CD8-positive, alpha-beta memory T cell (primary cell): ENCODE measurements at regions not wholly inside any gene's neighbourhood (a gene's known extent, or its start where the extent isn't known, plus 50 kb on each side); places are given as distances from the start of the nearest gene placed in this dataset.

ENCODE experiments used
- CTCF ChIA-PET: fragments of 350-600 bp; sonication (Branson Sonifier 250); formaldehyde crosslinking; loops from one replicate; lab custom pipeline; 2021; ENCODE audit warnings: antibody characterized with exemption; lab: Charles Lee
- POLR2A ChIA-PET: fragments of 350-600 bp; sonication (Branson Sonifier 250); formaldehyde crosslinking; loops from one replicate; lab custom pipeline; 2021; ENCODE audit warnings: antibody characterized with exemption; lab: Charles Lee
- DNase-seq, 5 donors: peaks; one replicate each; pipeline versions ENCODE4 v3.0.0 to v3.0.0-alpha.2; 2020 to 2022; ENCODE audit warnings: mixed read lengths in 1 of 5
- H3K27ac ChIP-seq: one replicate; pipeline ENCODE4 v1.7.0; 2013; ENCODE audit warnings: low read depth, mild to moderate bottlenecking, low read length, moderate library complexity
- H3K27me3 ChIP-seq: 2 replicates; pipeline ENCODE4 v1.7.0; 2013; ENCODE audit warnings: low read length, mild to moderate bottlenecking; ENCODE audit not compliant: insufficient read depth, poor library complexity, severe bottlenecking
- H3K36me3 ChIP-seq: 2 replicates; pipeline ENCODE4 v1.7.0; 2013; ENCODE audit warnings: mild to moderate bottlenecking, low read length, moderate library complexity; ENCODE audit not compliant: insufficient read depth
- H3K4me1 ChIP-seq: 2 replicates; pipeline ENCODE4 v1.7.0; 2013; ENCODE audit warnings: mild to moderate bottlenecking, low read length, moderate library complexity; ENCODE audit not compliant: insufficient read depth
- H3K4me3 ChIP-seq: 2 replicates; pipeline ENCODE4 v1.7.0; 2013; ENCODE audit warnings: mild to moderate bottlenecking, low read length
- H3K9me3 ChIP-seq: 2 replicates; pipeline ENCODE4 v1.7.0; 2013; ENCODE audit warnings: mild to moderate bottlenecking, low read length
- H3K27ac Mint-ChIP-seq, 8 donors: one replicate each; pipeline ENCODE4 v1.8.0; 2020 to 2021; ENCODE audit warnings: mixed read lengths in 8 of 8, mild to moderate bottlenecking in 6 of 8, inconsistent platforms in 3 of 8, moderate library complexity in 3 of 8
- H3K27me3 Mint-ChIP-seq, 2 donors: one replicate each; pipeline ENCODE4 v1.8.0; 2020 to 2021; ENCODE audit warnings: mixed read lengths in 2 of 2, mild to moderate bottlenecking in 1 of 2, moderate library complexity in 1 of 2
- H3K36me3 Mint-ChIP-seq, 3 donors: one replicate each; pipeline ENCODE4 v1.8.0; 2020 to 2021; ENCODE audit warnings: mixed read lengths in 3 of 3, inconsistent platforms in 1 of 3, mild to moderate bottlenecking in 1 of 3
- H3K4me1 Mint-ChIP-seq, 3 donors: one replicate each; pipeline ENCODE4 v1.8.0; 2020 to 2021; ENCODE audit warnings: mixed read lengths in 3 of 3, inconsistent platforms in 1 of 3, mild to moderate bottlenecking in 1 of 3
- H3K4me3 Mint-ChIP-seq, 7 donors: one replicate each; pipeline ENCODE4 v1.8.0; 2020 to 2021; ENCODE audit warnings: mixed read lengths in 7 of 7, mild to moderate bottlenecking in 6 of 7, moderate library complexity in 4 of 7, inconsistent platforms in 2 of 7
- H3K9me3 Mint-ChIP-seq, 5 donors: one replicate each; pipeline ENCODE4 v1.8.0; 2020 to 2022; ENCODE audit warnings: mixed read lengths in 5 of 5, mild to moderate bottlenecking in 3 of 5, moderate library complexity in 2 of 5, inconsistent platforms in 1 of 5

DNA sequence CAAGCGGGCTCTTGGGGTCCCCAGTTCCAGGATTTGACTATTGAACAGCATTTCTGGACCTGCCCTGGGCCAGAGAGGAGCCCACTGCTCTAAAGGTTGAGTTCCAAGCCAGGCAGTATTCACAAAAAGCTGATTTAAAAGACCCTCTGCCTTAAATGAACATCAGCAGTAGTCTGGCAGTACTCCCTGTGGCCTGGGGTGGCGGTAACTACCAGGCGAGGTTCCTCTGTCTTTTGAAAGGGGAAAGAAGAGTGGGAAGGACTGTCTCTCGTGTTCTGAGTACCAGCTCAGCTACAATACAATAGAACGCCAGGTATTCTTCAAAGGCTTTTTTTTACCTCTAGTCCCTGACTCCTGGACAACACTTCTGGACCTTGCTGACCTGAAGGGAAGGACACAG lies 456.4 kb upstream of the TEX13C start:
- H3K27me3 ChIP-seq, result no peaks in the 10 kb centered on the region
- Mint-ChIP-seq H3K4me1 (no peaks in the 10 kb centered on the region), H3K27me3 (peaks cover 3 to 10% of the 10 kb centered on the region in 2 donors), H3K36me3 (no peaks in the 10 kb centered on the region), H3K9me3 (peaks cover 0 to 7% (median 3%) of the 10 kb centered on the region in 5 donors), H3K27ac (no peak overlapping the region), H3K4me3 (no peak overlapping the region)
- H3K36me3 ChIP-seq, result no peaks in the 10 kb centered on the region
- POLR2A ChIA-PET, result no interaction called here
- no peaks in the 10 kb centered on the region for H3K9me3 ChIP-seq
- DNase-seq, result no peak
- H3K27ac ChIP-seq, result no peak overlapping the region
- no peak overlapping the region for H3K4me3 ChIP-seq
- CTCF ChIA-PET, result no interaction called here
- H3K4me1 ChIP-seq, result no peaks in the 10 kb centered on the region

DNA sequence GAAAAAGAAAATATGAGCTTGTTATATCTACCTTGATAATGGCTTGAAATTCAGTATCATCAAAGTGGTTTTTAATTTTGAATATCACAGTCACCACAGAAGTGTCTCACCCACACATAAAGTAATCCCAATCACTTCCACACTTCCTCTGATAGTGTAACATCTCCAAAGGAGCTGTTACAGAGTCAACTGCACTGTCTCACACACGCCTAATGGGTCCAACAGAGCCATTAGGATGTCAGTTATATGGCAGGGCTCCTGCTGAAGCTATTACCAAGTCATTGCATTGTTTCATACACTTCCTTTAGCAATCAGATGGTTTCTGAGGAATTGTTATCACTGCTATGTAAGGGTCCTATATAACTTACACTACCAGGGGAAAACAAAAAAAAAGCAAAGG lies 432.1 kb upstream of the TEX13C start:
- no peaks in the 10 kb centered on the region for H3K4me1 Mint-ChIP-seq
- no peaks in the 10 kb centered on the region for H3K9me3 Mint-ChIP-seq
- Histone ChIP-seq H3K4me3 (no peak overlapping the region), H3K36me3 (no peaks in the 10 kb centered on the region), H3K27me3 (no peaks in the 10 kb centered on the region), H3K9me3 (no peaks in the 10 kb centered on the region), H3K4me1 (no peaks in the 10 kb centered on the region), H3K27ac (no peak overlapping the region)
- POLR2A ChIA-PET, result no interaction called here
- H3K4me3 Mint-ChIP-seq, result no peak overlapping the region
- H3K27me3 Mint-ChIP-seq, result peaks cover 6 to 12% of the 10 kb centered on the region in 2 donors
- CTCF ChIA-PET, result no interaction called here
- no peaks in the 10 kb centered on the region for H3K36me3 Mint-ChIP-seq
- H3K27ac Mint-ChIP-seq, result no peak overlapping the region
- no peak for DNase-seq

DNA sequence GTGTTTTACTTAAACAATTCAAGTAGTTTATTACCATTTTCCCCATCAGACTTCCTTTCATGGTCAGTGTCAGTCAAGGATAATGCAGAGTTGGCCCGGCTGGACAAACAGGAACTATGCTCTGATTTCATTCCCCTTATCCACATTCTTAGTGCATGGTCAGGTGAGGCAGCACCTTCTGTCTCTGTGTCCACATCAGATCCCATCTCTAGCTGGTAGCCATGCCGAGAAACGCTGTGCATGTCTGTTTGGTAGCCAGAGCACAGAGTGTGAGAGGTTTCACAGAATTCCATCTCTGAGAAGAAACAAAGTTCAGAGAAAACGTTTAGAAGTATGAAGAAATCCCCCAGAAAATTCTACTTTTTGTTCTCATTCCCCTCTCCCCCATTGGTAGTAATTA lies 423.7 kb upstream of the TEX13C start:
- no peaks in the 10 kb centered on the region for H3K4me1 ChIP-seq
- Mint-ChIP-seq H3K27ac (no peak overlapping the region), H3K4me3 (no peak overlapping the region), H3K27me3 (peaks cover 1 to 5% of the 10 kb centered on the region in 2 donors), H3K36me3 (no peaks in the 10 kb centered on the region), H3K9me3 (no peaks in the 10 kb centered on the region), H3K4me1 (no peaks in the 10 kb centered on the region)
- no peaks in the 10 kb centered on the region for H3K9me3 ChIP-seq
- H3K27ac ChIP-seq, result no peak overlapping the region
- H3K27me3 ChIP-seq, result no peaks in the 10 kb centered on the region
- ChIA-PET CTCF (no interaction called here), POLR2A (no interaction called here)
- H3K36me3 ChIP-seq, result no peaks in the 10 kb centered on the region
- no peak for DNase-seq
- H3K4me3 ChIP-seq, result no peak overlapping the region

DNA sequence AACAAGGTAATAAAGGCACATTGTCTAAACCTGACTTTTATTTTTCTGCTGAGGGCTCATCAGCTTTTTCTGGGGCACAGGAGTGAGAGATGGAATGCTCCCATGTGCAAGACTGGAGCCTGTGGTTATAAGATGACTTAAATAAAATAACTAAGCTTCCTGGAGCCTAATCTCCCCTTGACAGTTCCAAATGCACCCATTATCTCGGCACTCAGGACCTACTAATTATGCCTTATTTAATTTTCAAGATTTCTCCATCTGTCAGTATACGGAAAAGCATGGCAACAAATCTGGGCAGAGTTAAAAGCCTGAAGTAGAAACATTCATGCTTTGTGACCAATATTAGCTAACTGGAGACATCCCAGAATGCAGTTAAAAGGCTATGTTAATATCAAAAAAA lies 416.7 kb upstream of the TEX13C start:
- no peak overlapping the region for H3K4me3 ChIP-seq
- ChIA-PET POLR2A (no interaction called here), CTCF (no interaction called here)
- DNase-seq, result no peak
- Mint-ChIP-seq H3K27ac (no peak overlapping the region), H3K27me3 (no peaks in the 10 kb centered on the region), H3K36me3 (no peaks in the 10 kb centered on the region), H3K4me3 (no peak overlapping the region), H3K9me3 (no peaks in the 10 kb centered on the region), H3K4me1 (no peaks in the 10 kb centered on the region)
- no peaks in the 10 kb centered on the region for H3K36me3 ChIP-seq
- no peaks in the 10 kb centered on the region for H3K9me3 ChIP-seq
- H3K27ac ChIP-seq, result no peak overlapping the region
- H3K4me1 ChIP-seq, result no peaks in the 10 kb centered on the region
- H3K27me3 ChIP-seq, result no peaks in the 10 kb centered on the region

DNA sequence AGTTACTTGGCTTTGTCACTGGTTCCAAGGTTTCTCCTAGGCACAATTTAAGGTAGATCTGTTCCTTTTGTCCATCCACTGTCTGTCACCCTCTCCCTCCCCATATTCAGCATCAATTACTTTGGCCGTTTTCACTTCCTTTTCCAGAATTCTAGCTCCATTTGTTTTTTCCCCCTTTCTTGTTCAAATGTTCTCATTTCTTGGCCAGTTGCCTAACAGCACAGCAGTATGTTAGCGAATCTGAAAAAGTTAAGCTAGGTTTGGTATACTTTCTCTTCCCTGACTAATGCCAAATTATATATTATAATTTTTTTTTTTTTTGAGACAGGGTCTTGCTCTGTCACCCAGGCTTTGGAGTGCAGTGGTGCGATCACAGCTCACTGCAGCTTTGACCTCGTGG lies 409.1 kb upstream of the TEX13C start:
- CTCF ChIA-PET, result no interaction called here
- no peaks in the 10 kb centered on the region for H3K36me3 ChIP-seq
- Mint-ChIP-seq H3K9me3 (peaks cover 0 to 2% (median 0%) of the 10 kb centered on the region in 5 donors), H3K4me1 (no peaks in the 10 kb centered on the region), H3K36me3 (no peaks in the 10 kb centered on the region), H3K27ac (no peak overlapping the region), H3K27me3 (peaks cover 0 to 3% of the 10 kb centered on the region in 2 donors), H3K4me3 (no peak overlapping the region)
- H3K9me3 ChIP-seq, result no peaks in the 10 kb centered on the region
- H3K4me1 ChIP-seq, result no peaks in the 10 kb centered on the region
- no peaks in the 10 kb centered on the region for H3K27me3 ChIP-seq
- H3K4me3 ChIP-seq, result no peak overlapping the region
- no peak for DNase-seq
- POLR2A ChIA-PET, result no interaction called here
- no peak overlapping the region for H3K27ac ChIP-seq

DNA sequence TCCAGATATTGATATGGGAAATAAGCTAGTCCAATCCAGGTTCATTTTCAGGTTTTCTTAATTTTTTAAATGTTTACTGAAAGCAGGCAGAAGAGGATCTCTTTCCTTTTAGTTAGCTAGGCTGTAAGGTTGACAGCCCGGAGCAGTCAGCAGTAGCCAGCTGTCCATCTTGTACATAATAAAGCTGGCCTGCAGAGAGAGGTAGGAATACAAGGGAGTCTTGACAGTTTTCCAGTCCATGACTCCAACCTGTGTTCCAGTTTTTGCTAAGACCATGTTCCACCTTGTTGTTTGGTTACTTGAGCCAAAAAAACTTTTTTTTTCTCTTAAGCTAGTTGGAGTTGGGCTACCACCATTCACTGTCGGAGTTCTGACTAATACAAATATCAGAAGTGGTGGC lies 402.7 kb upstream of the TEX13C start:
- POLR2A ChIA-PET, result no interaction called here
- Mint-ChIP-seq H3K36me3 (no peaks in the 10 kb centered on the region), H3K9me3 (no peaks in the 10 kb centered on the region), H3K4me3 (no peak overlapping the region), H3K27ac (no peak overlapping the region), H3K4me1 (no peaks in the 10 kb centered on the region), H3K27me3 (peaks cover 0 to 2% of the 10 kb centered on the region in 2 donors)
- Histone ChIP-seq H3K9me3 (no peaks in the 10 kb centered on the region), H3K27ac (no peak overlapping the region), H3K27me3 (no peaks in the 10 kb centered on the region), H3K4me1 (no peaks in the 10 kb centered on the region), H3K4me3 (no peak overlapping the region), H3K36me3 (no peaks in the 10 kb centered on the region)
- CTCF ChIA-PET, result no interaction called here
- DNase-seq, result no peak

DNA sequence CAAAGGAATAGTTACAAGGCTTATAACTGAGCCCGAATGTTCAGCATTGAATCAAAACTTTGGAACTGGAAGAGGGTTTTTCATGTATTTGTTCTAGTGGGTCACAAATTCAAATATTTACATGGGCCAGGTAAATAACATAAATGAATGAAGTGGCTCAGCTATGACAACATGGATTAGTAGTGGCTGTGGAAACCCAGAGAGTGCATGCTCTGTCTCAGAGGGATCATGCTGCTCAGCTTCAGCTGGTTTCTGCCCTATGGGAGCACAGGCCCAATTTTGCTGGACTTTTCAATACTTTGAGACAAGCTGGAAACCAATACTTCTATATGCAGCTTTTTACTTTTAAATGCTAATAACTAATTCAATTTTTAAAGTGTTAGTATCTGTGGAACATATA lies 394.0 kb upstream of the TEX13C start:
- ChIA-PET POLR2A (no interaction called here), CTCF (no interaction called here)
- no peak overlapping the region for H3K27ac ChIP-seq
- H3K4me3 ChIP-seq, result no peak overlapping the region
- no peaks in the 10 kb centered on the region for H3K9me3 ChIP-seq
- H3K27me3 ChIP-seq, result no peaks in the 10 kb centered on the region
- H3K36me3 ChIP-seq, result no peaks in the 10 kb centered on the region
- no peaks in the 10 kb centered on the region for H3K4me1 ChIP-seq
- H3K9me3 Mint-ChIP-seq, result no peaks in the 10 kb centered on the region
- no peak overlapping the region for H3K27ac Mint-ChIP-seq
- H3K36me3 Mint-ChIP-seq, result no peaks in the 10 kb centered on the region
- H3K4me3 Mint-ChIP-seq, result no peak overlapping the region
- peaks cover 0 to 4% (median 0%) of the 10 kb centered on the region in 3 donors for H3K4me1 Mint-ChIP-seq
- H3K27me3 Mint-ChIP-seq, result peaks cover 5 to 6% of the 10 kb centered on the region in 2 donors
- DNase-seq, result no peak

DNA sequence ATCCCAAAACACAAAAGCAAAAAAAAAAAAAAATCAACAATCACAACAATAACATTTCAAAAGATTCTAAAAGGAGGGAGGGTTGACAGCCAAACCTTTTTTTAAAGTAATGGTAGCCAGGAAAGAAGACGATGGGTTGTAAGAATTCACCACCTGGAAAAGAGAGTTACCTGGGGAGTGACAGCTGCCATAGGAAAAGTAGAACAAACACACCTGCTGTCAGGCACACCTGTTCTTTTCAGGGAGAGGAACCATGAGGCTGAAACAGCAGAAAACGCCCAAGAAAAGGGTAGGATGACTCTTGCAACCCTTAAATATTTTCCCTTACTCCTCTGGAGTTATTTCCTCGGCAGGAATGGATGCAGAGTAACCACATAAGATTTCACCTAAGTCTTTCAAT lies 388.4 kb upstream of the TEX13C start:
- Histone ChIP-seq H3K9me3 (no peaks in the 10 kb centered on the region), H3K4me1 (no peaks in the 10 kb centered on the region), H3K36me3 (no peaks in the 10 kb centered on the region), H3K27me3 (no peaks in the 10 kb centered on the region), H3K27ac (no peak overlapping the region), H3K4me3 (no peak overlapping the region)
- no peak overlapping the region for H3K27ac Mint-ChIP-seq
- H3K4me1 Mint-ChIP-seq, result no peaks in the 10 kb centered on the region
- ChIA-PET POLR2A (no interaction called here), CTCF (no interaction called here)
- no peak overlapping the region for H3K4me3 Mint-ChIP-seq
- no peaks in the 10 kb centered on the region for H3K9me3 Mint-ChIP-seq
- no peak for DNase-seq
- H3K36me3 Mint-ChIP-seq, result no peaks in the 10 kb centered on the region
- H3K27me3 Mint-ChIP-seq, result peaks cover 12 to 13% of the 10 kb centered on the region in 2 donors

DNA sequence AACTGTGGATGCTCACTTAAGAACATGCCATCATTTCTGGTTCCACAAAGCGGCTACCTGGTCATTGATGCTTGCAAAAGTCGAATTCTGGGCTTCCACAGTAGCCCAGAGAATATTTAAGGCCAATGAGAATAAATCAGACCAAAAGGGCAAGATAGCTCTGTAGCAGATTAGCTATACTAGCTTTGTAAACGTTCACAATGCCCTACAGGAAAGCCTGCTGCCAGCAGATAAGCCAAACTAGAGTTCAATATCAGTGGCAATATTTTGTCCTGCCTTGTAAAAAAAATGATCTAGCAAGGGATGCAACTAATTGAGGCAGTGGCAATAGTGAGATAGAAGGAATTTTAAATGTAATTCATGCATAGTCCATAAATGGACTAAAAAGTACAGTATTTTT lies 387.7 kb upstream of the TEX13C start:
- H3K36me3 Mint-ChIP-seq, result no peaks in the 10 kb centered on the region
- H3K4me3 Mint-ChIP-seq, result no peak overlapping the region
- peaks cover 10 to 14% of the 10 kb centered on the region in 2 donors for H3K27me3 Mint-ChIP-seq
- Histone ChIP-seq H3K9me3 (no peaks in the 10 kb centered on the region), H3K27ac (no peak overlapping the region), H3K27me3 (no peaks in the 10 kb centered on the region), H3K36me3 (no peaks in the 10 kb centered on the region), H3K4me3 (no peak overlapping the region), H3K4me1 (no peaks in the 10 kb centered on the region)
- no peaks in the 10 kb centered on the region for H3K9me3 Mint-ChIP-seq
- CTCF ChIA-PET, result no interaction called here
- no peak overlapping the region for H3K27ac Mint-ChIP-seq
- no peaks in the 10 kb centered on the region for H3K4me1 Mint-ChIP-seq
- POLR2A ChIA-PET, result no interaction called here
- no peak for DNase-seq
